ENCODE measurements at regions not wholly inside any gene's neighbourhood (a gene's known extent, or its start where the extent isn't known, plus 50 kb on each side); places are given as distances from the start of the nearest gene placed in this dataset.
A peak's percentile ranks its signal among the peaks of the same experiment; 100 is the strongest.
"Not testable (repeated sequence)": the region's sequence is repeated elsewhere in the genome, so short reads cannot be mapped to it uniquely, and the experiment has no call there.

GRCh38 chr3:27661797-27662196 lies 60.3 kb downstream of the EOMES start:
- no peak for DNase-seq

- DNase-seq, result peak; percentile 47
Observed at GRCh38 chr3:27659279-27660021, 62.7 kb downstream of the EOMES start.

- no peak for DNase-seq
Observed at GRCh38 chr3:27658741-27659140, 63.4 kb downstream of the EOMES start.

GRCh38 chr3:27657871-27658270 lies 64.3 kb downstream of the EOMES start:
- no peak for DNase-seq

- no peak for DNase-seq
Observed at GRCh38 chr3:27657404-27657803, 64.7 kb downstream of the EOMES start.

DNA sequence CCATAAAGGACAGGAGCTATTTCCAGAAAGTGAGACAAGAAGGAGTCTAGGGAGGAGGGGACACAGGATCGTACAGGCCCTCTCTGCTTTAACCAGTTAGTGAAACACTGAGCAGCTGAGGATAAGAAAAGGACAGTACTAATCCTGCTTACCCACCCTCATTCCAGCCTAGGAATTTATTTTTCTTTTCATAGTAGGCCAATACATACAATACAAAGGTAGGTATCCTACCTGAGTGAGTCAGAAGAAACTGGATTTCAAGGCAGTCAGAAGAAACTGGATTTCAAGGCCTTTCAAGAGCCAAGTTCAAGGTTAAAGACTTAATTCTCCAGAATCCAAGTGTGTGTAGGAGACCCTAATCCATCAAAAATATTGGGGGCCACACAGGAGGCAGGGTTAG lies 65.3 kb downstream of the EOMES start:
- DNase-seq, result no peak

GRCh38 chr3:27655547-27655946 lies 66.6 kb downstream of the EOMES start:
- DNase-seq, result no peak

DNA sequence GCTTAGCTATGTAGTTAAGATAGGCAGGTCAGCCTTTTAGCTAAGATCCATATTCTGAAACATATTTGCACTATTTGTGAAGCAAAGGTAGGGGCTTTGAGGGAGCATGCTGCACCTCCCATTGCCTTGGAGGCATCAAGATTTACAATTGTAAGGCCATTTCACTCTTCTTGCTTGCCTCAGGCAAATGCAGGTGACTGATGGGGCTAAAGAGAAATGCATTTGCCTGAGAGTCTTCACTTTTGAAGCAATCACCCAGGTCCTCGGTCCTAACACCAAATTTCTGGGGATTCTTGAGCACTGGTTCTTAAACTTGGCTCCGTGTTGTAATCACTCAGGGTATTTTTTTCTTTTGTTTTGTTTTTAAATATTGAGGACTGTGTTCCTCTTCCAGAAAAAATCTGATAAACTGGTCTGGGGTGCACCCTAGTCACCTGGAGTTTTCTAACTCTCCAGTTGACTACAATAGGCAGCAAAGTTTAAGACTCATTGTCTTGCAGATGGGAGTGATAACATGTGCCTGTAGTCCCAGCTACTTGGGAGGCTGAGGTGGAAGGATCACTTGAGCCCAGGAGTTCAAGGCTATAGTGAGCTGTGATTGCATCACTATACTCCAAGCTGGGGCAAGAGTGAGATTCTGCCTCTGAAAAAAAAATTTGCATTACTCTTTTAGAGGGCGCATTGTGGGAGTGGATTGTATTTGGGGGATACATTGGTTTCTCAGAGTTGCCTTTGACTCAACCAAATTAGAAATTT lies 68.1 kb downstream of the EOMES start:
- DNase-seq, result no peak

DNA sequence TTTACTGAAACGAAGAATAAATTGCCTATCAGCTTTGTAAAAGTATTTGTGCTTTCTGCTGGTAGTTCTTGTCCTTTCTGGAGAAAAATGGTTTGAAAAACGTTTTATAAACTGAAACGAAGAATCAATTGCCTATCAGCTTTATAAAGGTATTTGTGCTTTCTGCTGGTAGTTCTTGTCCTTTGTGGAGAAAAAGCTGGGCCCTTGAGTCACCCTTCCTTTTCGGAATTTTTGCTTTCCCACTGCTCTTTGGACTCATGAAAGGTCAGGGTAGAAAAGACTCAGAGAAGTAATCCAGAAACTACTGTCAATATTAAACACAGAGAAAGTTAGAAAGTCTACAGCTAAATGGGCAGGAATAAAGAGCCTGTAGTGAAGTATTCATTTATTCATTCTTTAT lies 72.8 kb downstream of the EOMES start:
- no peak for DNase-seq

DNA sequence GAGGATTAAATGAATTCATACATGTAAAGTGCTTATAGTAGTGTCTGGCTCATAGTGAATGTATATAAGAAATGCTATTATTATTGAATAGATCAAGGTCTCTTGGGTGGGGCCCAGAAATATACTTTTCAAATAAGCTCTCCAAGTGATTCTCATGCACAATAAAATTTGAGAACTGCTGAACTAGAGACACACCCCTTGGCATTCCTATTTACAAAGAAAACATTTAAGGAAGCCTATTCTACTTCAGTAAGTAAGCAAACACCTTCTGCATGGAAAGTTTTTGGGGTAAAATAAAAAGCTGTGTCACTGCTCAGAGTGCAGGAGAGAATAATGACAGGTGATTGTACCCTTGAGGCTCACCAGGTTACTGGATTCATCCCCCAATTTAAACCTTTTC lies 75.2 kb downstream of the EOMES start:
- DNase-seq, result no peak

DNA sequence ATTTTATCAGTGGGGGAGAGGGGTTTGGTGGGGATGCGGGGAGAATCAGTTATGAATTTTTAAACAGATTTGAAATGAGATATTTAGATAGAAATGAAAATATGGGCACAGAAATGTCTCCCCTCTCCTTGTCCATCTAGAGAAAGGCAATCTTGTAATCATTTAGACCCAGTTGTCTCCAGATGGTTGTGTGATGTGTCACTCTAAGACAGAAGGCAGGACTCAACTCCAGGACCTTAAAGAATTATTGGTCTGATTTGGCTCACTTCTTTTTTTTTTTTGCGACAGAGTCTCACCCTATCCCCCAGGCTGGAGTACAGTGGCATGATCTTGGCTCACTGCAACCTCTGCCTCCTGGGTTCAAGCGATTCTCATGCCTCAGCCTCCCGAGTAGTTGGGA lies 77.2 kb downstream of the EOMES start:
- DNase-seq, result no peak

GRCh38 chr3:27643355-27643754 lies 78.8 kb downstream of the EOMES start:
- DNase-seq, result no peak

GRCh38 chr3:27642796-27643195 lies 79.3 kb downstream of the EOMES start:
- DNase-seq, result no peak

DNA sequence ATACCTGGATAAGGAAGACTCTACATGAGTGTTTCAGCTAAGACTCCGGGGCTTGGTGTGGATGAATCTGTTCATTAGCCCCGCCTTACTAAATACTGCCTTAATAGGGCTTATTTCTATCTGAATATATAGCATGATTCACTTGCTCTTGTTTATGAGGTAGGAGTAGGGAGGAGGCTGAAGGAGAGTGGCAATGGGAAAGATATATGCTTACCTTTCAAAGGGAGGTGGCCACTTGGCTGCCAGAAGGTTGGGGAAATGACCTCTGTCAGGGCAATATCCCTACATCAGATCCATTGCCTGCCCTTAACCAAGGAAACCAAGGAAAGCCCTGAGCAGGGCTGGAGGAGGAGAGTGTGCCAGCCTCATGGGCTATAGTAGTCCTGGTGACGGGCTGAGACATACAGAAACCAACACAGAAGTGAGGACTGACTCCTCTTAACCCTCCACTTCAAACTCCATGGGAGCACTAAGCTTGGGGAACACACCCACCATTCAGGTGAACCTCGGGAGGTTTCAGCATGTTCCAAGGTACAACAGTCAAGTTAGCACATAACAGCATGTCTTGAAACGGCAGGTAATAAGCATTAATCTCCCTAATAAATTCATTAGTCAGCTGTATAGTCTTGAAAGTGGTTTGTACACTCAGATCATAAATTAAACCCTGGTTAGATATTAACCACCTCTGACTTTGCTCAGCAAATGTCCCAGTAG lies 80.1 kb downstream of the EOMES start:
- DNase-seq, result no peak

DNA sequence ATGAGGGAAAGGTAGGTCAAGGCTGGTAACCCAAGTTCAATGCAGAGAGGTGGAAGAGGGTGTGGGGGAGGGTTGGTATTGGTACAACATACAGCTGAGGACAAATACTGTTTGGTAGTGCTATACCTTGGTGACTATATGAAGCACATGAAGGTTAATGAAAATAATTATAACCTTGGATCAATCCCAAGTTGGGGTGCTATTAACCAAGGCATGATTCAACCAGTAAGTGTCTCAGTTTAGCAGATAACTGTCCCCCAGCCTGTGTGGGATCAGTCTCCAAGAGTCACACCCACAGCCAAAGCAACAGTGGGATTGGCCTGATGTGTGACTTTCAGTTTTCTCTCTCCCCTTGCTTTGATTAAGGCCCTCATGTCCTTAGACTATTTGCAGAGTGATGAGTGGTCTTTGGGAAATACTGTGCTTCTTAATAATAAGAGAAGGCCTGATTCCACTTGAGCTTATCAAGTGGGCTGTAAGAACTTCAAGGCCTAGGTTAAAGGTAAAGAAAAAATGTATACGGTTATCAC lies 80.8 kb downstream of the EOMES start:
- no peak for DNase-seq

- no peak for DNase-seq
Observed at GRCh38 chr3:27639271-27639670, 82.9 kb downstream of the EOMES start.

DNA sequence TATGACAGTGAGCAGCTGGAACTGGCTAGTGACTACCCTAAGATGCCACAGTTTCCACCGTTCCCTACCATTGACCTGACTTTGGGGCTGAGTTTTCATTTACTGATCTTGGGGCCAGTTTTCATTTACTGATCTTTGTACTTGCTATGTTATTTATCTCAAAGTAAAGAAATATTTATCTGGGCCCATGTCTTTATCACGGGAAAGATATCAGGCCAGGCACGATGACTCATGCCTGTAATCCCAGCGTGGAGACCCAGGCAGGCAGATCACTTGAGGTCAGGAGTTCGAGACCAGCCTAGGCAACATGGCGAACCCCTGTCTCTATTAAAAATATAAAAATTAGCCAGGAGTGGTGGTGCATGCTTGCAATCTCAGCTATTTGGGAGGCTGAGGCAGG lies 83.5 kb downstream of the EOMES start:
- DNase-seq, result no peak

- no peak for DNase-seq
Observed at GRCh38 chr3:27637346-27637995, 84.7 kb downstream of the EOMES start.

DNA sequence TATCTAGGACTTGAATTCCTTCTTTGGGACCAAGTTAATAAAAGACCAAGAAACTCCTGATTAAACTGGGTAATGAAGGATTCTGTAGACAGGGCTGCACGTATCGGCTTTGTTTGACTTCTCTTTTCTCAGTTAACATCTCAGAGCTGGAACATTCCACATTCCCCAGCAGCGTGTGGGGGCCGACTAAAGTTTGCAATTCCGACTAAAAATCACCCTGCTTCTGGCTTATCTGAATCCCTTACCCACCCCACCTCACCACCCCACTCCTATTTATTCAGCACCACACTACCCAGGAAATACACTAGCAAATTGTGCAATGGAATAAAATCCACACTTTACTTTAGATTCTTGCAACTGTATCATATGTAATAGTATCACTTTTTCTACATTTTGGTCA lies 87.1 kb downstream of the EOMES start:
- DNase-seq, result not testable (repeated sequence)

GRCh38 chr3:27633224-27633545 lies 88.9 kb downstream of the EOMES start:
- no peak for DNase-seq

DNA sequence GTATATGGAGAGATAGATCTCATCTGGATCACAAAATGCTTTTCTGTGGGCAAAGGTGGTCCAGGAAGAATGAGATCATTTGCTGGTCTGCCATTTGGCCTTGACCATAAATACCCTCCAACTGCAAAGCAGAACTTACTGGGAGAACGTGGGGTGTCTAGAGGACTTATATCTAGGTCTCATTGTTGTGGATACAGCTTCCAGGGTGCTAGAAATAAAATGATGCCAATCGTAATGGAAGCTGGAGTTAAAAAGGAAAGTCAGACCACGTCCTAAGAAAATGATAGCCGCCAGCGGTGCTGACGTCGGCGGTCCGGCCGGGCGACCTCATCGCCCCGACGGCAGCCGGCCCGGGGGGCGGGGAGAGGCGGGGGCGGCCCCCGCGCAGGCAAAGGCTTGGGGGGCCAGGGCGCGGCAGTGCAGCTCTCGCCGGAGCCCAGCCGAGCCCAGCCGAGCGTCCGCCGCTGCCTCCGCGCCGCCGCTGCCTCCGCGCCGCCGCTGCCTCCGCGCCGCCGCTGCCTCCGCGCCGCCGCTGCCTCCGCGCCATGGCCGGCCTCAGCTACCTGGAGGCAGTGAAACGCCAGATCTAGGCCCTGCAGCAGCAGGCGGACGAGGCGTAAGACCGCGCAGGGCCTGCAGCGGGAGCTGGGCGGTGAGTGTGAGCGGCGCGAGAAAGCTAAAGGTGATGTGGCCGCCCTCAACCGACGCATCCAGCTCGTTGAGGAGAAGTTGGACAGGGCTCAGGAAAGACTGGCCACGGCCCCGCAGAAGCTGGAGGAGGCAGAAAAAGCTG lies 89.5 kb downstream of the EOMES start:
- peak; percentile 70 for DNase-seq

- DNase-seq, result no peak
Observed at GRCh38 chr3:27630885-27631284, 91.2 kb downstream of the EOMES start.

Measured in retina (tissue), 1 donor.